Hepatocyte (in vitro differentiated cells): ENCODE measurements at regions not wholly inside any gene's neighbourhood (a gene's known extent, or its start where the extent isn't known, plus 50 kb on each side); places are given as distances from the start of the nearest gene placed in this dataset.
"Not testable (repeated sequence)": the region's sequence is repeated elsewhere in the genome, so short reads cannot be mapped to it uniquely, and the experiment has no call there.

Source experiments
- DNase-seq: peaks from one replicate; pipeline ENCODE4 v3.0.0-alpha.2; 2016; ENCODE audit warnings: low spot score
- H2AFZ ChIP-seq: fragments of 200-600 bp; sonication (generic); 2 replicates; pipeline ENCODE4 v1.6.0; 2016; ENCODE audit warnings: antibody characterized with exemption, mild to moderate bottlenecking
- H3K27ac ChIP-seq: fragments of 200-600 bp; sonication (generic); 2 replicates; pipeline ENCODE4 v1.5.1; 2016; ENCODE audit warnings: mild to moderate bottlenecking
- H3K27me3 ChIP-seq: fragments of 200-600 bp; sonication (generic); 2 replicates; pipeline ENCODE4 v1.6.1; 2016
- H3K36me3 ChIP-seq: fragments of 200-600 bp; sonication (generic); replicated peaks from 2 replicates; pipeline ENCODE4 v1.5.1; 2016; ENCODE audit warnings: low read depth; ENCODE audit not compliant: insufficient read depth
- H3K4me1 ChIP-seq: fragments of 200-600 bp; sonication (generic); 2 replicates; pipeline ENCODE4 v1.5.1; 2016; ENCODE audit warnings: mild to moderate bottlenecking, moderate library complexity; ENCODE audit not compliant: insufficient read depth
- H3K4me2 ChIP-seq: fragments of 200-600 bp; sonication (generic); 2 replicates; pipeline ENCODE4 v1.6.0; 2016
- H3K4me3 ChIP-seq: fragments of 200-600 bp; sonication (generic); 2 replicates; pipeline ENCODE4 v1.5.1; 2016; ENCODE audit warnings: mild to moderate bottlenecking
- H3K79me2 ChIP-seq: fragments of 200-600 bp; sonication (generic); 2 replicates; pipeline ENCODE4 v1.6.0; 2017; ENCODE audit warnings: mild to moderate bottlenecking
- H3K9me2 ChIP-seq: fragments of 200-600 bp; sonication (generic); replicated peaks from 2 replicates; pipeline ENCODE4 v1.6.0; 2017; ENCODE audit warnings: mild to moderate bottlenecking; ENCODE audit not compliant: insufficient read depth
- H3K9me3 ChIP-seq: fragments of 200-600 bp; sonication (generic); 2 replicates; pipeline ENCODE4 v1.5.1; 2016; ENCODE audit warnings: low read depth, mild to moderate bottlenecking
- H4K20me1 ChIP-seq: fragments of 200-600 bp; sonication (generic); 2 replicates; pipeline ENCODE4 v1.6.0; 2016; ENCODE audit warnings: mild to moderate bottlenecking; ENCODE audit not compliant: insufficient read depth, poor library complexity, severe bottlenecking
- CTCF ChIP-seq: fragments of 200-600 bp; sonication (generic); IDR thresholded peaks from 2 replicates; pipeline ENCODE4 v1.5.1; 2016; ENCODE audit warnings: antibody characterized with exemption, mild to moderate bottlenecking; ENCODE audit not compliant: poor library complexity
- EZH2 ChIP-seq: fragments of 200-600 bp; sonication (generic); IDR thresholded peaks from 2 replicates; pipeline ENCODE4 v1.6.1; 2016; ENCODE audit warnings: antibody characterized with exemption, mild to moderate bottlenecking, borderline replicate concordance
- EZH2phosphoT487 ChIP-seq: fragments of 200-600 bp; sonication (generic); IDR thresholded peaks from one replicate; pipeline ENCODE4 v1.6.1; 2018; ENCODE audit warnings: antibody characterized with exemption, mild to moderate bottlenecking, low read depth, moderate library complexity; ENCODE audit not compliant: unreplicated experiment, severe bottlenecking
- WGBS: methylation state at CpG from one replicate; pipeline ENCODE4 v1.1.6; 2016; ENCODE audit warnings: low lambda C conversion rate; ENCODE audit errors: missing lambda C conversion rate; 5-methylcytosine and 5-hydroxymethylcytosine counted together

DNA sequence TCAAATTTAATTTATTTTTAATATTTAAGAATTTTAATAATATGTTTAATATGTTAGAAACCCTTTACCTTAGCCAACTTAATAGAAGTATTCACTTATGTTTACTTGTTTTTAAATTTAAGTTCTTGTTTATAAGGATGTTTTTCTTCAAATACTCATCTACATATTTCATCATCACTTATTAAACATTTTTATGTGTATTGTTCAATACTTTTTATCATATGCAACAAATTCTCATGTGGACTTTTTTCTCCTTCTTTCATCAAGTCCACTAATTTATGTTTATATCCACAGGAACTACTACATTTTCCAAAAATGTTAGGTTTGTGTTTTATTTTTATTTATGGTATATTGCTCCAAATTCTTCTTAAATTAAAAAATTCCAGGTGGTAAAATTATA, 2113.1 kb upstream of the RAG2 start:
- H3K4me3 ChIP-seq = no peak overlapping the region
- H3K4me1 ChIP-seq = no peaks in the 10 kb centered on the region
- H3K36me3 ChIP-seq = no peaks in the 10 kb centered on the region
- TF ChIP-seq EZH2 (no peak), EZH2phosphoT487 (no peak), CTCF (no peak)
- no peak for DNase-seq
- H3K4me2 ChIP-seq = no peak overlapping the region
- H3K9me2 ChIP-seq = no peaks in the 10 kb centered on the region
- no peaks in the 10 kb centered on the region for H3K27me3 ChIP-seq
- no peak overlapping the region for H2AFZ ChIP-seq
- no peak overlapping the region for H3K27ac ChIP-seq
- no peaks in the 10 kb centered on the region for H4K20me1 ChIP-seq
- H3K9me3 ChIP-seq = no peaks in the 10 kb centered on the region
- H3K79me2 ChIP-seq = no peaks in the 10 kb centered on the region

DNA sequence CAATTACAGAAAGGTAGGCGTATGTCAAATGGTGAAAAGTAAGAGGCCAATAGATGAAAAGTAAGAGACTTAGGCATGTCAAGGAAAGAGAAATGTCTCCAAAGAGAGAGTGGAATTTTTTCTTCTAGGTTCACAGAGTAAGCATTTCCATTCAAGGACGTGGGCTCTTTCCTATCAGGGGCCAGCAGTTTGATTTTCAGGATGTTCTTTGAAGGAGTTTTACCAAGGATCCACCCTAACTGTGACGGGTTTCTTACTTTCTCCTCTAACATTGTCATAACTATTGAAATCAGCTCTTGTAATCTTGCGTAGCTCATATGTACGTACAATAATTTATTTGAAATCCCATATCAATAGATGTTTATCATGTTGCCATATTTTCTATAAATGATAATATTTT, 2112.2 kb upstream of the RAG2 start:
- H3K27me3 ChIP-seq = no peaks in the 10 kb centered on the region
- H2AFZ ChIP-seq = no peak overlapping the region
- H3K36me3 ChIP-seq = no peaks in the 10 kb centered on the region
- no peak for DNase-seq
- no peaks in the 10 kb centered on the region for H3K79me2 ChIP-seq
- no peaks in the 10 kb centered on the region for H3K4me1 ChIP-seq
- no peak overlapping the region for H3K4me2 ChIP-seq
- H3K9me2 ChIP-seq = no peaks in the 10 kb centered on the region
- H3K4me3 ChIP-seq = no peak overlapping the region
- H3K9me3 ChIP-seq = no peaks in the 10 kb centered on the region
- WGBS = 86% methylated on average over 5 of the region's 5 CpGs
- no peak for TF ChIP-seq EZH2
- TF ChIP-seq CTCF = no peak
- no peak for TF ChIP-seq EZH2phosphoT487
- H4K20me1 ChIP-seq = no peaks in the 10 kb centered on the region
- H3K27ac ChIP-seq = no peak overlapping the region

GRCh38 chr11:38700111-38700510, 2102.1 kb upstream of the RAG2 start:
- no peak overlapping the region for H3K27ac ChIP-seq
- H3K9me3 ChIP-seq = no peaks in the 10 kb centered on the region
- no peak overlapping the region for H2AFZ ChIP-seq
- no peak overlapping the region for H3K4me2 ChIP-seq
- DNase-seq = no peak
- 80% methylated on average over 2 of the region's 2 CpGs for WGBS
- H3K36me3 ChIP-seq = no peaks in the 10 kb centered on the region
- no peak overlapping the region for H3K4me3 ChIP-seq
- no peaks in the 10 kb centered on the region for H3K79me2 ChIP-seq
- no peaks in the 10 kb centered on the region for H4K20me1 ChIP-seq
- H3K27me3 ChIP-seq = no peaks in the 10 kb centered on the region
- no peaks in the 10 kb centered on the region for H3K4me1 ChIP-seq
- no peak for TF ChIP-seq CTCF
- TF ChIP-seq EZH2phosphoT487 = no peak
- TF ChIP-seq EZH2 = no peak
- no peaks in the 10 kb centered on the region for H3K9me2 ChIP-seq

DNA sequence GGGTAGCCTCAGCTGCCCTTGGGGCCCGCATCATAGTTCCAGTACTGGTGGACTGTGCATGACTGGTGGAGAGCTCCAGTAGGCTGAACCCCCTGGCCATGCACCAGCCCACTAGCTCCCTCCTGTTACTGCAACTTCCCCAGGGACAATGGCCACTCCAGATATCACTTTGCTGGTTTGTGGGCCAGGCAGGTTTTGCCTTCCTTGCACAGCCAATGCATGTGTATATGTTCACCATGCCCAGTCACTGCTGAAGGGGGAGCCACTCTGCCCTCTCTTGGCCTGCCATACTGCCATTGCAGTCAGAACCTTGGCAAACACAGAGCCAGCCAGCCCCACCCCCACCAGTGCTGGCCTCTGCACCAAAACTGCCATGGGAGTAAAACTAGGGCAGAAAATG, 2095.3 kb upstream of the RAG2 start:
- Histone ChIP-seq H3K4me1 (no peaks in the 10 kb centered on the region), H3K4me3 (no peak overlapping the region), H3K79me2 (no peaks in the 10 kb centered on the region), H3K9me3 (no peaks in the 10 kb centered on the region), H3K27ac (no peak overlapping the region), H2AFZ (no peak overlapping the region), H3K36me3 (no peaks in the 10 kb centered on the region), H3K4me2 (no peak overlapping the region), H3K9me2 (no peaks in the 10 kb centered on the region), H3K27me3 (no peaks in the 10 kb centered on the region), H4K20me1 (no peaks in the 10 kb centered on the region)
- 100% methylated on average over 1 of the region's 1 CpG for WGBS
- no peak for DNase-seq
- TF ChIP-seq EZH2phosphoT487 (no peak), EZH2 (no peak), CTCF (no peak)

GRCh38 chr11:38690211-38690610, 2092.2 kb upstream of the RAG2 start:
- not testable (repeated sequence) for H3K27me3 ChIP-seq, H2AFZ ChIP-seq, H3K9me3 ChIP-seq, H3K4me1 ChIP-seq, H4K20me1 ChIP-seq, H3K79me2 ChIP-seq, H3K9me2 ChIP-seq, H3K36me3 ChIP-seq, H3K4me3 ChIP-seq, H3K27ac ChIP-seq, DNase-seq, H3K4me2 ChIP-seq
- 83% methylated on average over 2 of the region's 2 CpGs for WGBS
